Caco-2 (cell line): ENCODE measurements at regions not wholly inside any gene's neighbourhood (a gene's known extent, or its start where the extent isn't known, plus 50 kb on each side); places are given as distances from the start of the nearest gene placed in this dataset.

Experiments
- BruUV-seq: library from RNA; stranded (reverse); fragments of 400-500 nt; replicated peaks from 2 replicates; lab custom pipeline; 2021; lab: Mats Ljungman, UMichigan
- CTCF ChIA-PET: fragments of 300-600 bp; sonication (Branson Sonifier 250); formaldehyde crosslinking; loops from one replicate; lab custom pipeline; 2022; ENCODE audit warnings: antibody characterized with exemption; lab: Charles Lee
- POLR2A ChIA-PET: fragments of 300-600 bp; sonication (Branson Sonifier 250); formaldehyde crosslinking; loops from one replicate; lab custom pipeline; 2022; ENCODE audit warnings: antibody characterized with exemption; lab: Charles Lee
- DNase-seq, 2 experiments: peaks; one replicate each; pipeline versions ENCODE4 v3.0.0 to v3.0.0-alpha.2; 2020 to 2022
- H3K27me3 ChIP-seq: replicated peaks from 2 replicates; pipeline ENCODE4 v1.6.0; 2011; ENCODE audit warnings: low read length; ENCODE audit not compliant: control insufficient read depth, insufficient read depth
- H3K36me3 ChIP-seq: 2 replicates; pipeline ENCODE4 v1.5.1; 2011; ENCODE audit warnings: low read length; ENCODE audit not compliant: control insufficient read depth, insufficient read depth
- H3K4me1 ChIP-seq: fragments of 250-450 bp; sonication (Bioruptor Pico); 2 replicates; pipeline ENCODE4 v1.5.1; 2020; ENCODE audit warnings: mild to moderate bottlenecking
- H3K4me3 ChIP-seq: 2 replicates; pipeline ENCODE4 v1.5.1; 2011; ENCODE audit warnings: low read depth, mild to moderate bottlenecking, control low read depth, low read length
- H3K9me3 ChIP-seq: fragments of 250-450 bp; sonication (Bioruptor Pico); 2 replicates; pipeline ENCODE4 v1.5.1; 2020; ENCODE audit warnings: mild to moderate bottlenecking, moderate library complexity
- H3K27ac Mint-ChIP-seq: one replicate; pipeline ENCODE4 v1.8.0; 2022; ENCODE audit warnings: mixed read lengths; ENCODE audit not compliant: unreplicated experiment
- H3K27me3 Mint-ChIP-seq: one replicate; pipeline ENCODE4 v1.8.0; 2022; ENCODE audit warnings: mixed read lengths; ENCODE audit not compliant: insufficient read depth, unreplicated experiment
- H3K36me3 Mint-ChIP-seq: one replicate; pipeline ENCODE4 v1.8.0; 2022; ENCODE audit warnings: mild to moderate bottlenecking, mixed read lengths; ENCODE audit not compliant: insufficient read depth, unreplicated experiment
- H3K4me1 Mint-ChIP-seq: one replicate; pipeline ENCODE4 v1.8.0; 2022; ENCODE audit warnings: low read depth, mixed read lengths; ENCODE audit not compliant: unreplicated experiment
- H3K4me3 Mint-ChIP-seq: one replicate; pipeline ENCODE4 v1.8.0; 2022; ENCODE audit warnings: mild to moderate bottlenecking, moderate library complexity, mixed read lengths; ENCODE audit not compliant: unreplicated experiment
- H3K9me3 Mint-ChIP-seq: one replicate; pipeline ENCODE4 v1.8.0; 2022; ENCODE audit warnings: mixed read lengths; ENCODE audit not compliant: unreplicated experiment
- intact Hi-C: fragments of 100-400 bp; cut with micrococcal nuclease; formaldehyde crosslinking; loops from one replicate; pipeline ENCODE4 v1.10.0; 2022; ENCODE audit not compliant: unreplicated experiment
- TF ChIP-seq, protein P1 (sequence below), 2 experiments: fragments of 200-600 bp in 1 of 2; IDR thresholded peaks; 1 replicate in 1 of 2; 2 replicates in 1 of 2; pipeline versions ENCODE4 v1.5.1 to v1.8.0; 2011 to 2022; ENCODE audit warnings: antibody characterized with exemption in 1 of 2, control low read depth in 1 of 2, inconsistent platforms in 1 of 2, low read depth in 1 of 2, low read length in 1 of 2, mild to moderate bottlenecking in 1 of 2, moderate library complexity in 1 of 2; ENCODE audit not compliant: insufficient read depth in 1 of 2, severe bottlenecking in 1 of 2, unreplicated experiment in 1 of 2

DNA sequence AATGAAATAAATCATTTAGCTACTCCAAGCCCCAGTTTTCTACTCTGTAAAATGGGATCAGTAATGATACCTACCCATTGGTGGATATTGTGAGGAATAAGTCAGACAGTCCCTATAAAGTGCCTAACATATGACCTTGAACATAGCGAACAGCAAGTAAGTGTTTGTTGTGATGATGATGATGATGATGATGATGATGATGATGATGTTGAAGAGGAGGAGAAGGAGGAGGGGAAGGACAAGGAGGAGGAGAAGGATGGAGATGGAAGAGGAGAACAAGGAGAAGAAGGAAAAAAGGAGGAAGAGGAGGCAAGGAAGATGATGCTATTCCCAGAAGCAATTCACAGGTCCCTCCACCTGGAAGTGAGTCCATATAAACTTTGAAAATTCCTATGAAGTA, 264.3 kb downstream of the MAFB start:
- TF ChIP-seq, protein P1, sequence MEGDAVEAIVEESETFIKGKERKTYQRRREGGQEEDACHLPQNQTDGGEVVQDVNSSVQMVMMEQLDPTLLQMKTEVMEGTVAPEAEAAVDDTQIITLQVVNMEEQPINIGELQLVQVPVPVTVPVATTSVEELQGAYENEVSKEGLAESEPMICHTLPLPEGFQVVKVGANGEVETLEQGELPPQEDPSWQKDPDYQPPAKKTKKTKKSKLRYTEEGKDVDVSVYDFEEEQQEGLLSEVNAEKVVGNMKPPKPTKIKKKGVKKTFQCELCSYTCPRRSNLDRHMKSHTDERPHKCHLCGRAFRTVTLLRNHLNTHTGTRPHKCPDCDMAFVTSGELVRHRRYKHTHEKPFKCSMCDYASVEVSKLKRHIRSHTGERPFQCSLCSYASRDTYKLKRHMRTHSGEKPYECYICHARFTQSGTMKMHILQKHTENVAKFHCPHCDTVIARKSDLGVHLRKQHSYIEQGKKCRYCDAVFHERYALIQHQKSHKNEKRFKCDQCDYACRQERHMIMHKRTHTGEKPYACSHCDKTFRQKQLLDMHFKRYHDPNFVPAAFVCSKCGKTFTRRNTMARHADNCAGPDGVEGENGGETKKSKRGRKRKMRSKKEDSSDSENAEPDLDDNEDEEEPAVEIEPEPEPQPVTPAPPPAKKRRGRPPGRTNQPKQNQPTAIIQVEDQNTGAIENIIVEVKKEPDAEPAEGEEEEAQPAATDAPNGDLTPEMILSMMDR (IDR thresholded peaks at IDR 0.05; ENCODE audit: insufficient read depth in 1 of 2, low read depth in 1 of 2, low read length in 1 of 2, severe bottlenecking in 1 of 2, unreplicated experiment in 1 of 2) = no peak
- H3K27me3 Mint-ChIP-seq = no peaks in the 10 kb centered on the region

DNA sequence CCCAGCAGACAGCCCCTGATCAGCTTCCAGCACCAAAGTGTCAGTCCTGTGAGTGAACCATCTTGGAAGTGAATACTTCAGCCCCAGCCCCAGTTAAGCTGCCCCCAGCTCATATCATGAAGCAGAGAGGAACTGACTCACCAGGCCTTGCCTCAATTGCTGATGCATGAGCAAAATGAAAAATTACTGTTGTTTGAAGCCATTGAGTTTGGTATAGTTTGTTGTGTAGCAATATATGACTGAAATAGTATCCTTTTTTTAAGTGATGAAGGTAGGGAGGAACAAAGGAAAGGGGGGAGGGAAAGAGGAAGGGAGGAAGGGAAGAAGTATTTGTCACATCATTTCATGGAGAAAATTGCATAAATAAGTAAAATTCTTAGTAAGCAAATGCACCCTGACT, 266.4 kb downstream of the MAFB start:
- TF ChIP-seq, protein P1 (IDR thresholded peaks at IDR 0.05; ENCODE audit: insufficient read depth in 1 of 2, low read depth in 1 of 2, low read length in 1 of 2, severe bottlenecking in 1 of 2, unreplicated experiment in 1 of 2) = no peak
- H3K9me3 ChIP-seq = no peaks in the 10 kb centered on the region
- H3K9me3 Mint-ChIP-seq = no peaks in the 10 kb centered on the region
- H3K4me3 ChIP-seq = no peak overlapping the region
- H3K27me3 ChIP-seq = no peaks in the 10 kb centered on the region
- H3K4me1 ChIP-seq = no peaks in the 10 kb centered on the region
- CTCF ChIA-PET = interaction anchor here (1.1 kb wide), 1 partner anchor 21 kb away, joined by 4 read pairs; no protein-coding TSS in a partner anchor
- H3K27me3 Mint-ChIP-seq = no peaks in the 10 kb centered on the region
- H3K27ac Mint-ChIP-seq = no peak overlapping the region
- intact Hi-C loops = no loop called here
- no TSS peak for BruUV-seq
- H3K36me3 Mint-ChIP-seq = no peaks in the 10 kb centered on the region
- H3K4me1 Mint-ChIP-seq = no peaks in the 10 kb centered on the region
- no peak overlapping the region for H3K4me3 Mint-ChIP-seq
- POLR2A ChIA-PET = no interaction called here
- H3K36me3 ChIP-seq = no peaks in the 10 kb centered on the region
- DNase-seq = no peak

More for the DNA sequence above, 264.3 kb downstream of the MAFB start:
- BruUV-seq = no TSS peak
- no peak for DNase-seq
- H3K9me3 Mint-ChIP-seq = no peaks in the 10 kb centered on the region
- Histone ChIP-seq H3K9me3 (no peaks in the 10 kb centered on the region), H3K4me3 (no peak overlapping the region), H3K27me3 (no peaks in the 10 kb centered on the region), H3K36me3 (no peaks in the 10 kb centered on the region), H3K4me1 (no peaks in the 10 kb centered on the region)
- H3K27ac Mint-ChIP-seq = no peak overlapping the region
- CTCF ChIA-PET = no interaction called here
- H3K4me1 Mint-ChIP-seq = no peaks in the 10 kb centered on the region
- intact Hi-C loops = no loop called here
- POLR2A ChIA-PET = no interaction called here
- H3K36me3 Mint-ChIP-seq = no peaks in the 10 kb centered on the region
- H3K4me3 Mint-ChIP-seq = no peak overlapping the region

DNA sequence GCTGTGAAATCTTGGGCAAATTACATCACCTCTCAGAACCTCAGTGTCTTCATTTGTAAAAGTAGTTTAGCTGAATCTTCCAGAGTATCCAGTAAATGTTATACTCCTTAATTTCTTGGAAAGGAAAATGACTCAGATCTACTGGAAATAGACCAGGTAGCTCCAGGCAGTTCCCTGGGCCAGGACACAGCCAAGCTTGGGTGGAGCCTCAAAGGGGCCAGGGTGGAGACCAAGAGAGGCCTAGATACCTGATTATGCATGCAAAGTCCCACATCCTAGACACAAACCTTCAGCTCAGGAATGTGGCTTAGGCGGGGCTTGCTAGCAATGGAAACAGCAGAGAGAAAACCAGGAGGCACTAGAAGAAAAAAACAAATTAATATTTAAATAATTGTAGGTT, 272.8 kb downstream of the MAFB start:
- Mint-ChIP-seq H3K4me3 (no peak overlapping the region), H3K4me1 (no peaks in the 10 kb centered on the region), H3K27ac (no peak overlapping the region), H3K27me3 (no peaks in the 10 kb centered on the region), H3K36me3 (no peaks in the 10 kb centered on the region), H3K9me3 (peaks cover 22% of the 10 kb centered on the region)
- POLR2A ChIA-PET = no interaction called here
- CTCF ChIA-PET = no interaction called here
- peaks cover 9% of the 10 kb centered on the region; the same call in 1 of the 2 replicates for H3K4me1 ChIP-seq
- H3K27me3 ChIP-seq = no peaks in the 10 kb centered on the region
- H3K9me3 ChIP-seq = peaks cover 9% of the 10 kb centered on the region
- no peak overlapping the region for H3K4me3 ChIP-seq
- intact Hi-C loops = no loop called here
- no TSS peak for BruUV-seq
- no peak for DNase-seq
- TF ChIP-seq, protein P1 (IDR thresholded peaks at IDR 0.05; ENCODE audit: insufficient read depth in 1 of 2, low read depth in 1 of 2, low read length in 1 of 2, severe bottlenecking in 1 of 2, unreplicated experiment in 1 of 2) = no peak
- H3K36me3 ChIP-seq = no peaks in the 10 kb centered on the region
